Keratinocyte (primary cell): ENCODE measurements at regions not wholly inside any gene's neighbourhood (a gene's known extent, or its start where the extent isn't known, plus 50 kb on each side); places are given as distances from the start of the nearest gene placed in this dataset.

ENCODE experiments used
- DNase-seq: peaks from one replicate; pipeline ENCODE4 v3.0.0-alpha.2; 2011; ENCODE audit warnings: low read depth, missing footprints, low spot score
- FAIRE-seq: peaks from 2 replicates; lab custom pipeline; 2011; peaks lifted over from hg19 to GRCh38; lab: Jason Lieb, UNC
- H2AFZ ChIP-seq: 2 replicates; pipeline ENCODE4 v1.6.0; 2012; ENCODE audit warnings: low read length, control low read depth, inconsistent platforms; ENCODE audit not compliant: control insufficient read depth
- H3K27ac ChIP-seq: 2 replicates; pipeline ENCODE4 v1.5.1; 2011; ENCODE audit warnings: low read length; ENCODE audit not compliant: control insufficient read depth, insufficient read depth
- H3K27me3 ChIP-seq: 3 replicates; pipeline ENCODE4 v1.6.0; 2011; ENCODE audit warnings: low read length; ENCODE audit not compliant: control insufficient read depth, insufficient read depth; ENCODE audit errors: extremely low read depth
- H3K36me3 ChIP-seq, 2 experiments: 2 replicates in 1 of 2; 3 replicates in 1 of 2; pipeline ENCODE4 v1.5.1; 2011; ENCODE audit warnings: low read length in 2 of 2, mild to moderate bottlenecking in 1 of 2; ENCODE audit not compliant: control insufficient read depth in 2 of 2, insufficient read depth in 2 of 2; ENCODE audit errors: extremely low read depth in 1 of 2
- H3K4me1 ChIP-seq: 3 replicates; pipeline ENCODE4 v1.5.1; 2011; ENCODE audit warnings: low read length; ENCODE audit not compliant: control insufficient read depth, insufficient read depth; ENCODE audit errors: extremely low read depth
- H3K4me2 ChIP-seq: 3 replicates; pipeline ENCODE4 v1.6.0; 2011; ENCODE audit warnings: low read depth, low read length; ENCODE audit not compliant: control insufficient read depth, insufficient read depth; ENCODE audit errors: extremely low read depth
- H3K4me3 ChIP-seq, 3 experiments: fragments of 200-600 bp in 1 of 3; sonication (generic) in 1 of 3; 2 replicates in 2 of 3; 3 replicates in 1 of 3; pipeline ENCODE4 v1.5.1; 2011 to 2016; ENCODE audit warnings: low read length in 3 of 3, mild to moderate bottlenecking in 3 of 3, control low read depth in 2 of 3, inconsistent platforms in 1 of 3, low read depth in 1 of 3, mixed read lengths in 1 of 3, mixed run types in 1 of 3, moderate library complexity in 1 of 3; ENCODE audit not compliant: control insufficient read depth in 2 of 3, insufficient read depth in 2 of 3; ENCODE audit errors: extremely low read depth in 1 of 3
- H3K79me2 ChIP-seq: 2 replicates; pipeline ENCODE4 v1.6.0; 2012; ENCODE audit warnings: low read length; ENCODE audit not compliant: control insufficient read depth, insufficient read depth
- H3K9ac ChIP-seq: 3 replicates; pipeline ENCODE4 v1.6.0; 2011; ENCODE audit warnings: low read length; ENCODE audit not compliant: control insufficient read depth, insufficient read depth; ENCODE audit errors: extremely low read depth
- H3K9me1 ChIP-seq: 3 replicates; pipeline ENCODE4 v1.6.0; 2011; ENCODE audit warnings: low read length; ENCODE audit not compliant: control insufficient read depth, insufficient read depth; ENCODE audit errors: extremely low read depth
- H3K9me3 ChIP-seq: 2 replicates; pipeline ENCODE4 v1.5.1; 2012; ENCODE audit warnings: low read depth, low read length; ENCODE audit not compliant: control insufficient read depth
- H4K20me1 ChIP-seq: 3 replicates; pipeline ENCODE4 v1.6.0; 2011; ENCODE audit warnings: low read length; ENCODE audit not compliant: control insufficient read depth, insufficient read depth; ENCODE audit errors: extremely low read depth
- EZH2 ChIP-seq: IDR thresholded peaks from one replicate; pipeline ENCODE4 v1.6.1; 2012; ENCODE audit warnings: inconsistent platforms, mild to moderate bottlenecking, low read length, moderate library complexity
- dilution Hi-C: fragments of 300-500 bp; cut with MboI; formaldehyde crosslinking; loops from one replicate; pipeline ENCODE4 v1.7.0; 2020; ENCODE audit warnings: low sequenced_read_pairs; ENCODE audit not compliant: extremely low pct_ligation_motif_present
- TF ChIP-seq, protein P1 (sequence below), 3 experiments: IDR thresholded peaks in 1 of 3; conservative IDR thresholded peaks in 1 of 3; optimal IDR thresholded peaks in 1 of 3; 2 replicates in 2 of 3; 3 replicates in 1 of 3; pipeline versions ENCODE3 to v1.5.1; 2011; ENCODE audit warnings: low read length in 3 of 3, mild to moderate bottlenecking in 3 of 3, moderate library complexity in 2 of 3, control low read depth in 1 of 3, inconsistent platforms in 1 of 3; ENCODE audit not compliant: insufficient read depth in 2 of 3; ENCODE audit errors: extremely low read depth in 1 of 3

DNA sequence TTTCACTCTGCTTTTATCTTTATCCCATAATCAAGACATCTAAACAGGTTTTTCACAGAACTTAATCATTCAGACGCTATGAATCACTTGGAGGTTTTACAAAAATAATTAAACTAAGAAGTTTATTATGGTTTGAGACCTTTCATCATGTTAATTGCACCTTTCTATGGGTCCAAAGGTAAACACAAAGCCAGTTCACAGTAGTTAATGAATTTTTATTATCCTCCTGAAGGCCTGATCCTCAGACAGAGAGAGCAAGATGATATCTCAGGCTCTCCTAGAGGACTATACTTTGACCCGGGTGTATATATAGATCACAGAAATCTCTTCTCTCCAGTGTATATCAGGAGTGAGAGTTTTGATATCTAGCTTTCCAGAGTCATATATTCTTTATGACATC, 1044.3 kb upstream of the RAG2 start:
- DNase-seq = no peak
- Histone ChIP-seq H3K9me3 (no peaks in the 10 kb centered on the region), H3K9ac (no peak overlapping the region), H3K4me3 (no peak overlapping the region), H3K9me1 (no peaks in the 10 kb centered on the region), H3K4me2 (no peak overlapping the region), H4K20me1 (no peaks in the 10 kb centered on the region), H3K27ac (no peak overlapping the region), H3K79me2 (no peaks in the 10 kb centered on the region), H2AFZ (no peak overlapping the region), H3K36me3 (no peaks in the 10 kb centered on the region), H3K4me1 (no peaks in the 10 kb centered on the region), H3K27me3 (no peaks in the 10 kb centered on the region)
- no peak for FAIRE-seq
- dilution Hi-C loops = no loop called here
- TF ChIP-seq, protein P1, sequence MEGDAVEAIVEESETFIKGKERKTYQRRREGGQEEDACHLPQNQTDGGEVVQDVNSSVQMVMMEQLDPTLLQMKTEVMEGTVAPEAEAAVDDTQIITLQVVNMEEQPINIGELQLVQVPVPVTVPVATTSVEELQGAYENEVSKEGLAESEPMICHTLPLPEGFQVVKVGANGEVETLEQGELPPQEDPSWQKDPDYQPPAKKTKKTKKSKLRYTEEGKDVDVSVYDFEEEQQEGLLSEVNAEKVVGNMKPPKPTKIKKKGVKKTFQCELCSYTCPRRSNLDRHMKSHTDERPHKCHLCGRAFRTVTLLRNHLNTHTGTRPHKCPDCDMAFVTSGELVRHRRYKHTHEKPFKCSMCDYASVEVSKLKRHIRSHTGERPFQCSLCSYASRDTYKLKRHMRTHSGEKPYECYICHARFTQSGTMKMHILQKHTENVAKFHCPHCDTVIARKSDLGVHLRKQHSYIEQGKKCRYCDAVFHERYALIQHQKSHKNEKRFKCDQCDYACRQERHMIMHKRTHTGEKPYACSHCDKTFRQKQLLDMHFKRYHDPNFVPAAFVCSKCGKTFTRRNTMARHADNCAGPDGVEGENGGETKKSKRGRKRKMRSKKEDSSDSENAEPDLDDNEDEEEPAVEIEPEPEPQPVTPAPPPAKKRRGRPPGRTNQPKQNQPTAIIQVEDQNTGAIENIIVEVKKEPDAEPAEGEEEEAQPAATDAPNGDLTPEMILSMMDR (optimal IDR thresholded peaks at IDR 0.05 in 1 of 3, IDR thresholded peaks at IDR 0.05 in 1 of 3, conservative IDR thresholded peaks at IDR 0.05 in 1 of 3; ENCODE audit: extremely low read depth in 1 of 3, insufficient read depth in 2 of 3, low read length in 3 of 3) = no peak
- TF ChIP-seq EZH2 = no peak

DNA sequence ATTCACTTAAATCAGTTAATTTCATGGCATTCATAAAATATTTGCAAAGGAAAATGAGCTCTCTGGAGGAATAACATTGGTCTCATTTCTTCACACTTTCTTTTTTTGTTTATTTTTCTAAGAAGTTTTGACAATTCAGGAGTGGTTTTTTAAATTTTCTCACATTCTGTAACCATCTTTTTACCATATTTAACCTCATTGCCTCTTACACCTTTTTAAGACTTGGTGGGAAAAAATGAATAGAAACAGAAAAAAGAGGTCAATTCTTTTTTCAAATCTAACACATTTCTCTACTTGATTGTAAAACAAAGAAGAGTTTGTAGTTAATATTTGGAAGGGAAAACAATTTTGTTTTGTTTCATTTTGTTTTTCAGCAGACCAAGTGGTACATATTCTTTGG, 1034.7 kb upstream of the RAG2 start:
- no peak for TF ChIP-seq EZH2
- TF ChIP-seq, protein P1 (optimal IDR thresholded peaks at IDR 0.05 in 1 of 3, IDR thresholded peaks at IDR 0.05 in 1 of 3, conservative IDR thresholded peaks at IDR 0.05 in 1 of 3; ENCODE audit: extremely low read depth in 1 of 3, insufficient read depth in 2 of 3, low read length in 3 of 3) = no peak
- Histone ChIP-seq H3K4me2 (no peak overlapping the region), H3K9me1 (no peaks in the 10 kb centered on the region), H3K36me3 (no peaks in the 10 kb centered on the region), H3K79me2 (no peaks in the 10 kb centered on the region), H3K4me3 (no peak overlapping the region), H2AFZ (no peak overlapping the region), H3K27me3 (no peaks in the 10 kb centered on the region), H4K20me1 (no peaks in the 10 kb centered on the region), H3K27ac (no peak overlapping the region), H3K4me1 (no peaks in the 10 kb centered on the region), H3K9me3 (no peaks in the 10 kb centered on the region), H3K9ac (no peak overlapping the region)
- DNase-seq (no peak), FAIRE-seq (no peak)
- dilution Hi-C loops = no loop called here
